DMS114 treated with DMSO at 0.1 percent for 48 hours (cell line): ENCODE measurements at regions not wholly inside any gene's neighbourhood (a gene's known extent, or its start where the extent isn't known, plus 50 kb on each side); places are given as distances from the start of the nearest gene placed in this dataset.

Experiments used
- DNase-seq: peaks from one replicate; lab custom pipeline; 2025; ENCODE audit not compliant: unreplicated experiment; lab: John Stamatoyannopoulos, UW

- DNase-seq, result no peak
Measured at GRCh38 chr6:50214937-50215336, 165.2 kb upstream of the DEFB112 start.

GRCh38 chr6:50217841-50218240 is 168.1 kb upstream of the DEFB112 start:
- DNase-seq, result no peak

- no peak for DNase-seq
Measured at GRCh38 chr6:50236164-50236563, 186.4 kb upstream of the DEFB112 start.

DNA sequence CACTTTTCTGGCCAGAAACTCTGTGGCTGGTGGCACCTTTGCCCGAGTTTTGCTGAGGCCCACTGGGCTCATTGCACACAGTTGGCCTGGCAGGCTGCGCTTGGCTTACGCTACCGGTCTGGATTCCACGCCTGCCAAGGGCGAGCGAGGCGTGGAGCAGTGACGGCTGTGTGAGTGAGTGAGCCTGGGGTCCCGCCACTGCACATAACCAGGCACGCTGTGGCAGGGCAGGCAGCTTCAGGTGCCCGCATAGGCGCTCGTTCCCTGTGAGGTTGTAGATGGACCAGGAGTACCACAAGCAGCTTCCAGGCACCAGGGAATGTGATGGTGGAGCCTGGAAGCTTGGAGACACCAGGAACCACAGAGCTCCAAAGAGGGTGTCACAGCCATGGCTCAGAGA is 190.1 kb upstream of the DEFB112 start:
- DNase-seq, result no peak

- DNase-seq, result no peak
Measured at GRCh38 chr6:50240986-50241385, 191.3 kb upstream of the DEFB112 start.

- DNase-seq, result no peak
Measured at GRCh38 chr6:50249493-50249892, 199.8 kb upstream of the DEFB112 start.

DNA sequence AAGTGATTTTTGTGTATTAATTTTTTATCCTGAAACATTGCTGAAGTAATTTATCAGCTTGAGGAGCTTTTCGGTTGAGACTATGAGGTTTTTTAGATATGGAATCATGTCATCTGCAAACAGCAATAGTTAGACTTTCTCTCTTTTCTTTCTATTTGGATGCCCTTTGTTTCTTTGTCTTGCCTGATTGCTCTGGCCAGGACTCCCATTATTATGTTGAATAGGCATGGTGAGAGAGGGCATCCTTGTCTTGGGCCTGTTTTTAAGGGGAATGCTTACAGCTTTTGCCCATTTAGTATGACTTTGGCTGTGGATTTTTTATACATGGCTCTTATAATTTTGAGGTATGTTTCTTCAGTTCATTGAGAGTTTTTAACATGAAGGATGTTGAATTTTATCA is 207.6 kb upstream of the DEFB112 start:
- DNase-seq, result no peak

DNA sequence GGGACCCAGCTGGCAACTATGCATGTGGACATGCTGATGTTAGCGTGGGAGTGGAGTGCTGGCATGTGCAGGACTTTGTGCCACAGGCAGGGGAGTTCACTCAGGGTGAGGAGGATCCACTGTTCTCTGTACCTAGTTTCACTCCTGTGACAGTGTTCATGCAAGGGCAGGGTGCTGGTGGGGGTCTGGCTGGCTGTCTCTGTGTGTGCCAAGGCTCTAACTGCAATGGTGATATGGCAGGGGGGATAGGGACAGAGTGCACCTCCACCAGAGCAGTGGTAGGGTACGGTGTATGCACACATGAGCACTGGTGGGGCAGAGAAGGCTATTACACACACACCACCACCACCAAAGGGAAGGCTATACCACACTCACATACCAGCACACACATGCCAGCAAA is 210.2 kb upstream of the DEFB112 start:
- DNase-seq, result no peak

- peak; percentile 6 for DNase-seq
Measured at GRCh38 chr6:50264995-50265571, 215.4 kb upstream of the DEFB112 start.

GRCh38 chr6:50270415-50270814 is 220.7 kb upstream of the DEFB112 start:
- no peak for DNase-seq

DNA sequence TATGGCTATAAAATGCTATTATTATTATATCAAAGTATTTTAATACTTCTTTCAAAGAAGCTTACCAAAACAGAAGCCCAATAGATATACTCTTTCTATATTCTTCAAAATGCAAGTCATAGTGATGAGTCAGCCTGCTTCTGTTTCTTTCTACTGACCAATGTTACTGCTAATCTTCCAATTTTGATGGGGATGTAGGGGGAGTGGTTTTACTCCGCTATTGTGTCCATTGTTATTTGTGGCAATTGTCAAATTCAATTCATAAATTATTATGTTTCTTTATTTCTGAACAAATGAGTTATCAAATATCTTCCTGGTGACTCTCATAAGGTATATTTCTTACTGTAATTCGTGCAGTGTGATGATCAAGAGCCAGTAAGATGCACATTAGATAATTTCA is 221.5 kb upstream of the DEFB112 start:
- DNase-seq, result no peak

GRCh38 chr6:50271817-50272216 is 222.1 kb upstream of the DEFB112 start:
- no peak for DNase-seq

DNA sequence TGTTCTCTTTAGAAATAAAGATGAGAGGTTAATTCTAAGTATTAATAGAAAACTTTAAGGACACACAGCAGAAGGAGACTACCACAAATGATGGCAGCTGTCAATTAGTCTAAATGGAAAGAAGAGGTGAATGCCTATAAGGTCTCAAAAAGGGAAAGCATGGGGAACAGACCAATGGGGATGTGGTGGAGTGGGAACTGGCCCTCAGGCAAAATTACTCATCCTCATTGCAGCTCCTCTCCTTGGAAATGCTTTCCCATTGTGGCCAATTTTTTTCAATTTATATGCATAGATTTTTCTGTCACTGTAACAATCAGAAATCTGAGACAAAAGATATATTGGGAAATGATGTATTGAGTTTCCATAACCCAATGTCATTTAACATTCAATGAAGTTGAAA is 222.9 kb upstream of the DEFB112 start:
- DNase-seq, result no peak

DNA sequence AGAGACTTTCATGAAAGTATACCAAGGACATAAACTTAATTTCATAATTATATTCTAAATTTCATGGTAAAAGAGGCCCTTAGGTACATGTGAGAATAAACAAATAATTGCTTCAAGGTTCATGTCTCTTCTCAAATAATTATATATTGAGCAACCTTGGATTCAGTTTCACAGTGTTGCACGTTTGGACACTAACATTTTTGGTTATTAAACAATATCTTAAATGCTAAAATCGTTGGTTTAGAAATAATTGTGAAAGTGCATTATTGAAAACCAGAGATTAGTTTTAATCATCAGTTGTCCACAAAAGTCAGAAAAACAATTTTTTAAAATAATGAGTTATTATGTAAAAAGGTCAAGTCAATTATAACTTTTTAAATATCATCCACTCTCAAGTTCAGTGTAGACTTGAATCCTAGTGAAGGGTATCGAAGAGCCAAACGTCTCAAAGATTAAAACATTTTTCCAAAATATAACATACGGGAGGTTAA is 227.1 kb upstream of the DEFB112 start:
- DNase-seq, result no peak

GRCh38 chr6:50277774-50278173 is 228.0 kb upstream of the DEFB112 start:
- DNase-seq, result no peak

DNA sequence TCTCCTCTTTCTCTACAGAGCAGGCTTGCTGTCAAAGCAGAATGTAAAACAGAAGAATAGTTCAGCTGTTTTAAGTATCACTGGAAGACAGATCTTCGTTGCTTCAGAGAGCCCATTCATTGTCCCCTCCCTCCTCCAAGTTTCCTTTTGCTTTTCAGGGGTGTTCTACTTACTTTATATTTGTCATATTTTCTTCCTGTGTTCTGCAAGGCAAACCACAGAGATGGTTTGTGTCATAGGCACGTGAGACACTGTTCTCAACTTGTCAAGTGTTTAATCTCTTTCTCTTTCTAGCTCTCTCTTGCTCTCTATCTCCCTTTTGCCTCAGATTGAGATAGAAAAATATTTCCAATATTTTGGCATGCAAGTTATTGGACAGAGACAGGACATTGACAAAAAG is 228.9 kb upstream of the DEFB112 start:
- DNase-seq, result no peak

DNA sequence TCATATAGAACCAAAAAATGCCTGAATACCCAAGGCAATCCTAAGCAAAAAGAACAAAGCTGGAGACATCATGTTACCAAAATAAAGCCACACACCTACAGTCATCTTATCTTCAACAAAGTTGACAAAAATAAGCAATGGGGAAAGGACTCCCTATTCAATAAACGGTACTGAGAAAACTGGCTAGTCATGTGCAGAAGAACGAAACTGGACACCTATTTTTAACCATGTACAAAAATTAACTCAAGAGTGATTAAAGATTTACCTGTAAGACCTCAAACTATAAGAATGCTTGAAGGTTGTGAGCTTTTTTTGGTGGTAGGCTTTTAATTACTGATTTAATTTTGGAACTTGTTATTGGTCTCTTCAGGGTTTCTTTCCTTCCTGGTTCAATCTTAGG is 236.0 kb upstream of the DEFB112 start:
- no peak for DNase-seq

- no peak for DNase-seq
Measured at GRCh38 chr6:50288241-50288640, 238.5 kb upstream of the DEFB112 start.

DNA sequence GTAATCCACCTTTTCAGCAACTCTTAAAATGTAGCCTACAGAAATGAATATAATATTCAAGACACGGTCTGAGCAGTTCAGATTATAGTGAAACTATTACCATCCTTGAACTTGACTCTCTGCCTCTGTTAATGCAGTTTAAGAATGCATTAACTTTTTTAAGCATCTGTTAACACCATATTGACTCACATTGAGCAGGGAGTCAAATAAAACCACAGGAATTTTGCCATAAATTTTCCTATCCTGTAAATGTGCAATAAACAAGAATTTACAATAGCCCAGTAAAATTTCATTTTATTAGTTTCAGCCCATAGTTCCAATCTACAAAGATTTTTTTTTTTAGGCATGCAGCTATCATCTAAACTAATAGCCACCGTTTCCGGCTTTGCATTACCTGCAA is 239.2 kb upstream of the DEFB112 start:
- no peak for DNase-seq

DNA sequence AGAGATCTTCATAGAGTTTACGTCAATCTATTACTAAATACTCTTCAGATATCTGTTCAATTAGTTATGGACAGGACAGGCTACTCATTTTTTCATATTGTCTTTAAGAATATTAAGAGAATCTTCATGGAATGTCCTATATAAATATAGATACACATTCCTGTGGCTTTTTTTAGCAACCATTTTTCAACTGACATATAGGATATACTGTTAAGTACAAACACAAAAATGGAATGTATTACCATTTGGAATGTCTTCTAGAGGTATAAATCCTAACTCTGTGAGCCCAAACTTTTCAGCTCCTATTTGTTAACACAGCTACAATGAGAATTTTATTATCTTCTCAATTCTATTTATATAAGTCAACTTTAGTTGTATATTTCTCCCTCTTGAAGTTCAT is 239.6 kb upstream of the DEFB112 start:
- no peak for DNase-seq

DNA sequence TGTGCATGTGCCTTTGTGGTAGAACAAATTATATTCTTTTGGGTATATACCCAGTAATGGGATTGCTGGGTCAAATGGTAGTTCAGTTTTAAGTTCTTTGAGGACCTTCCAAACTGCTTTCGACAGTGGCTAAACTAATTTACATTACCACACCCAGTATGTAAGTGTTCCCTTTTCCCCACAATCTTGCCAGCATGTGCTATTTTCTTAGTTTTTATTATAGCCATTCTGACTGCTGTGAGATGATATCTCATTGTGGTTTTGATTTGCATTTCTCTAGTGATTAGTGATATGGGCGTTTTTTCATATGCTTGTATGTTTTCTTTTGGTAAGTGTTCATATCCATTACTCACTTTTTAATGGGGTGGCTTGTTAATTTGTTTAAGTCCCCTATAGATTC is 251.6 kb upstream of the DEFB112 start:
- no peak for DNase-seq

DNA sequence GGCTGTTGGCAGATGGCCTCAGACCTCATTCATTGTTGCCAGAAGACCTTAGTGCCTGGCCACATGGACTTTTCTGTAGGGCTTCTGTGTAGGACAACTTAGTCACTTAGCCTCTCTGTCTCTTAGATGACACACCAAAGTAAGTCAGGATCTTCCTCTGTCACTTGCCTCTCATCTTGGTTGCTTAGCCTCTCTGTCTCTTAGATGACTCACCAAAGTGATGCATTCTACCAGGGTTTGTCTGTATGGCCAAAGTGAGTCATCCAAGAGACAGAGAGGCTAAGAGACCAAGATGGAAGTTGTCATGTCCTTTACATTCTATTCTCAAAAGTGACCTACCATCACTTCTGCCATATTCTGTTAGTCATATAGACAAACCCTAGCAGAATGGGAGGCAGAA is 255.9 kb upstream of the DEFB112 start:
- no peak for DNase-seq

DNA sequence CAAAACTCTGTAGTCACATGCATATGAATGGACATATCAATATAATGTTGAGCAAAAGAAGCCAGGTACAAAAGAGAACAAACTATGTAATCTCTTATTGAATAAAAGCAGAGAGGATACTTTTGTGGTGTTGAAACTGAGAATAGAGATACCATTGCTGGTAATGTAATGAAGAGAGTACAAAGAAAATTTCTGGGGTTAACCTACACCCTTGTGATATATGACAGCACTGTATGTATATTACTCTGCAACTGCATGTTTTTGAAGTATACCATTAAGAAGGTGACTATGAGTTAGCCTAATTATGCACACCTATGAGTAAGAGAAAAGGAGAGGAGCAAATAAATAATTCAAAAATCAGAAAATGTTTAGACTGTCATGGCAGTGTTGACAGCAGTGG is 268.8 kb upstream of the DEFB112 start:
- no peak for DNase-seq

GRCh38 chr6:50330347-50330746 is 280.6 kb upstream of the DEFB112 start:
- DNase-seq, result no peak
